ENCODE measurements at regions not wholly inside any gene's neighbourhood (a gene's known extent, or its start where the extent isn't known, plus 50 kb on each side); places are given as distances from the start of the nearest gene placed in this dataset.

DNA sequence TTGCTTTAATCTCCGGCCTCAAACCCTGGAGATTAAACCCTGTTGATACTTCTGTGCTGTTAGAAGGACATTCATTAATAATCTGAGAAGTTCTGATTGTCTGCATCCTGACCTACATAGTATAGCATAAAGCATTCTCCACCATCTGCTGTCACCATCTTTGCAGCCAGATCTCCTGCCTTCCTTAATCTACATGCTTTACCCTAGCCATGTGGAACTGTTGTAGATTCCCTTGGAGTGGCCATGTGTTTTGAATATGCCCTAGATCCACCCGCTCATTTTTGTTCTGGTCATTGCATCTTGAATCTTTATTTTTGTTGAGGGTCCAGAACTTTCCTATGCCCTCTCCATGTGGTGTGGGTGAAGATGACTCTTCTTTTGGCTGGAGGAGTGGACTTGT lies 110.3 kb downstream of the OXSM start:
- Histone ChIP-seq H3K4me2 (ENCODE audit: insufficient read depth, low read length) (no peak overlapping the region), H3K79me2 (ENCODE audit: control insufficient read depth, insufficient read depth, low read length) (no peaks in the 10 kb centered on the region), H3K27me3 (ENCODE audit: control insufficient read depth in 2 of 2, insufficient read depth in 2 of 2, low read length in 2 of 2) (no peaks in the 10 kb centered on the region), H3K9me3 (replicated peaks; ENCODE audit: control insufficient read depth, insufficient read depth, low read depth, low read length) (no peaks in the 10 kb centered on the region), H2AFZ (ENCODE audit: low read depth, low read length) (no peak overlapping the region), H4K20me1 (replicated peaks; ENCODE audit: control insufficient read depth, insufficient read depth, low read length) (no peaks in the 10 kb centered on the region), H3K27ac (ENCODE audit: extremely low read depth, low read depth, low read length) (no peak overlapping the region), H3K36me3 (ENCODE audit: control insufficient read depth, insufficient read depth, low read length) (no peaks in the 10 kb centered on the region), H3K4me1 (replicated peaks in 1 of 2; ENCODE audit: control insufficient read depth in 2 of 2, insufficient read depth in 2 of 2, low read length in 2 of 2) (peaks cover 0 to 6% of the 10 kb centered on the region in 2 experiments; a peak in 2 of 5 replicates), H3K9me1 (ENCODE audit: control insufficient read depth, insufficient read depth, low read length) (no peaks in the 10 kb centered on the region), H3K4me3 (no peak overlapping the region), H3K9ac (ENCODE audit: insufficient read depth in 1 of 2, low read depth in 2 of 2, low read length in 2 of 2) (no peak overlapping the region)
- TF ChIP-seq PHF20 (IDR thresholded peaks at IDR 0.05; ENCODE audit: partially characterized antibody) = no peak
- no peak for TF ChIP-seq SMARCC2 (IDR thresholded peaks at IDR 0.05; ENCODE audit: low read depth)
- TF ChIP-seq GABPA (tag; conservative IDR thresholded peaks at IDR 0.05; ENCODE audit: low read depth) = no peak
- TF ChIP-seq, protein P1, sequence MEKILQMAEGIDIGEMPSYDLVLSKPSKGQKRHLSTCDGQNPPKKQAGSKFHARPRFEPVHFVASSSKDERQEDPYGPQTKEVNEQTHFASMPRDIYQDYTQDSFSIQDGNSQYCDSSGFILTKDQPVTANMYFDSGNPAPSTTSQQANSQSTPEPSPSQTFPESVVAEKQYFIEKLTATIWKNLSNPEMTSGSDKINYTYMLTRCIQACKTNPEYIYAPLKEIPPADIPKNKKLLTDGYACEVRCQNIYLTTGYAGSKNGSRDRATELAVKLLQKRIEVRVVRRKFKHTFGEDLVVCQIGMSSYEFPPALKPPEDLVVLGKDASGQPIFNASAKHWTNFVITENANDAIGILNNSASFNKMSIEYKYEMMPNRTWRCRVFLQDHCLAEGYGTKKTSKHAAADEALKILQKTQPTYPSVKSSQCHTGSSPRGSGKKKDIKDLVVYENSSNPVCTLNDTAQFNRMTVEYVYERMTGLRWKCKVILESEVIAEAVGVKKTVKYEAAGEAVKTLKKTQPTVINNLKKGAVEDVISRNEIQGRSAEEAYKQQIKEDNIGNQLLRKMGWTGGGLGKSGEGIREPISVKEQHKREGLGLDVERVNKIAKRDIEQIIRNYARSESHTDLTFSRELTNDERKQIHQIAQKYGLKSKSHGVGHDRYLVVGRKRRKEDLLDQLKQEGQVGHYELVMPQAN (IDR thresholded peaks at IDR 0.05; ENCODE audit: borderline replicate concordance) = no peak
- TF ChIP-seq MECOM (CRISPR knock-in tag; IDR thresholded peaks at IDR 0.05) = no peak
- no peak for TF ChIP-seq SNRNP70 (optimal IDR thresholded peaks at IDR 0.05; ENCODE audit: low read depth, low read length)
- in situ Hi-C loops (cut with MboI) = no loop called here
- POLR2A ChIA-PET = no interaction called here
- BruUV-seq (replicated peaks) = no TSS peak
- DNase-seq (ENCODE audit: extremely low read depth in 1 of 4, low spot score in 3 of 4) (no peak), ATAC-seq (no peak), FAIRE-seq (no peak)
- WGBS (ENCODE audit: insufficient coverage, low coverage, missing lambda C conversion rate) = 2% methylated on average over 2 of the region's 2 CpGs
- CTCF ChIA-PET (ENCODE audit: low intra/inter-chr PET ratio) = no interaction called here
- intact Hi-C loops (cut with micrococcal nuclease) = no loop called here

All from K562 (cell line).